Suprapubic skin (tissue), 4 donors: ENCODE measurements at regions not wholly inside any gene's neighbourhood (a gene's known extent, or its start where the extent isn't known, plus 50 kb on each side); places are given as distances from the start of the nearest gene placed in this dataset.

Source experiments
- DNase-seq, 2 donors: peaks; one replicate each; pipeline ENCODE4 v3.0.0-alpha.2; 2019; ENCODE audit warnings: low spot score in 2 of 2
- H3K27ac ChIP-seq: fragments of 200-600 bp; sonication (generic); one replicate; pipeline ENCODE4 v1.5.1; 2019
- H3K27me3 ChIP-seq: fragments of 200-600 bp; sonication (generic); one replicate; pipeline ENCODE4 v1.5.1; 2019
- H3K36me3 ChIP-seq: fragments of 200-600 bp; sonication (generic); one replicate; pipeline ENCODE4 v1.5.1; 2019
- H3K4me1 ChIP-seq: fragments of 200-600 bp; sonication (generic); one replicate; pipeline ENCODE4 v1.5.1; 2019
- H3K4me3 ChIP-seq: fragments of 200-600 bp; sonication (generic); one replicate; pipeline ENCODE4 v1.5.1; 2019; ENCODE audit warnings: mild to moderate bottlenecking
- H3K9me3 ChIP-seq: fragments of 200-600 bp; sonication (generic); one replicate; pipeline ENCODE4 v1.5.1; 2019
- EP300 ChIP-seq: sonication (generic); formaldehyde crosslinking; IDR thresholded peaks from one replicate; pipeline ENCODE4 v1.6.1; 2017; ENCODE audit warnings: antibody characterized with exemption
- POLR2A ChIP-seq, 2 donors: fragments of 450-650 bp; IDR thresholded peaks; one replicate each; pipeline ENCODE4 v1.6.1; 2017; ENCODE audit warnings: antibody characterized with exemption in 2 of 2, mild to moderate bottlenecking in 2 of 2, moderate library complexity in 2 of 2
- POLR2AphosphoS5 ChIP-seq, 3 donors: sonication (generic); formaldehyde crosslinking; IDR thresholded peaks; one replicate each; pipeline ENCODE4 v1.6.1; 2017; ENCODE audit warnings: antibody characterized with exemption in 3 of 3
- WGBS: methylation state at CpG from one replicate; pipeline ENCODE4 v1.1.5; 2018; 5-methylcytosine and 5-hydroxymethylcytosine counted together
- TF ChIP-seq, protein P1 (sequence below), 2 donors: fragments of 200-600 bp in 1 of 2; fragments of 450-650 bp in 1 of 2; sonication (generic) in 1 of 2; IDR thresholded peaks; one replicate each; pipeline ENCODE4 v1.5.1; 2016 to 2019; ENCODE audit warnings: antibody characterized with exemption in 2 of 2, mild to moderate bottlenecking in 1 of 2, moderate library complexity in 1 of 2

DNA sequence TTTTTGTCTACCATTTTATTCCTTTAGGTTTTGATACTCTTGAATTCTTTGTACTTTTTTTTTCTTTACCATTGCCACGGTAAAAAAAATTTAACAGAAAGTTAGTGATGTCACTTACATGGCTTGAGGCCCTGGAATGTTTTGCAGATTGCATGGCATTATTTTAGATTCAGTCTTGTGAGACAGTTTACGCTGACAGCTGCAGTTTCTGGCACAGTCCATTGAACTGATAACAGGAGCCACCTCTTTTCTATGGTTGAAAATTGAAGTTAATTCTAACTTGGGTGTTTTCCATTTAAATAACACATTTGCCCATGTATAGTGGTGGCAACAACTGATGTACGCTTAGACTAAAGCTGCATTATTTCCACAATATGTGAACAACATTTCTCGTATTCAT is 1028.5 kb downstream of the CDH18 start:
- TF ChIP-seq POLR2AphosphoS5 (IDR thresholded peaks at IDR 0.05) (no peak), POLR2A (IDR thresholded peaks at IDR 0.05) (no peak), EP300 (no peak)
- TF ChIP-seq, protein P1, sequence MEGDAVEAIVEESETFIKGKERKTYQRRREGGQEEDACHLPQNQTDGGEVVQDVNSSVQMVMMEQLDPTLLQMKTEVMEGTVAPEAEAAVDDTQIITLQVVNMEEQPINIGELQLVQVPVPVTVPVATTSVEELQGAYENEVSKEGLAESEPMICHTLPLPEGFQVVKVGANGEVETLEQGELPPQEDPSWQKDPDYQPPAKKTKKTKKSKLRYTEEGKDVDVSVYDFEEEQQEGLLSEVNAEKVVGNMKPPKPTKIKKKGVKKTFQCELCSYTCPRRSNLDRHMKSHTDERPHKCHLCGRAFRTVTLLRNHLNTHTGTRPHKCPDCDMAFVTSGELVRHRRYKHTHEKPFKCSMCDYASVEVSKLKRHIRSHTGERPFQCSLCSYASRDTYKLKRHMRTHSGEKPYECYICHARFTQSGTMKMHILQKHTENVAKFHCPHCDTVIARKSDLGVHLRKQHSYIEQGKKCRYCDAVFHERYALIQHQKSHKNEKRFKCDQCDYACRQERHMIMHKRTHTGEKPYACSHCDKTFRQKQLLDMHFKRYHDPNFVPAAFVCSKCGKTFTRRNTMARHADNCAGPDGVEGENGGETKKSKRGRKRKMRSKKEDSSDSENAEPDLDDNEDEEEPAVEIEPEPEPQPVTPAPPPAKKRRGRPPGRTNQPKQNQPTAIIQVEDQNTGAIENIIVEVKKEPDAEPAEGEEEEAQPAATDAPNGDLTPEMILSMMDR (IDR thresholded peaks at IDR 0.05): no peak
- H3K36me3 ChIP-seq: no peaks in the 10 kb centered on the region
- H3K9me3 ChIP-seq: no peaks in the 10 kb centered on the region
- no peak overlapping the region for H3K27ac ChIP-seq
- WGBS: 50% methylated on average over 4 of the region's 4 CpGs
- DNase-seq: no peak
- H3K4me3 ChIP-seq: no peak overlapping the region
- H3K4me1 ChIP-seq: no peaks in the 10 kb centered on the region
- no peaks in the 10 kb centered on the region for H3K27me3 ChIP-seq

GRCh38 chr5:18961234-18961633 is 1026.8 kb downstream of the CDH18 start:
- TF ChIP-seq EP300: no peak
- H3K4me3 ChIP-seq: no peak overlapping the region
- no peak overlapping the region for H3K27ac ChIP-seq
- no peaks in the 10 kb centered on the region for H3K9me3 ChIP-seq
- no peaks in the 10 kb centered on the region for H3K4me1 ChIP-seq
- H3K27me3 ChIP-seq: no peaks in the 10 kb centered on the region
- no peaks in the 10 kb centered on the region for H3K36me3 ChIP-seq
- 81% methylated on average over 3 of the region's 3 CpGs for WGBS
- no peak for DNase-seq

- no peaks in the 10 kb centered on the region for H3K4me1 ChIP-seq
- TF ChIP-seq POLR2AphosphoS5 (IDR thresholded peaks at IDR 0.05) (no peak), POLR2A (IDR thresholded peaks at IDR 0.05) (no peak), EP300 (no peak)
- TF ChIP-seq, protein P1 (IDR thresholded peaks at IDR 0.05): no peak
- no peaks in the 10 kb centered on the region for H3K9me3 ChIP-seq
- DNase-seq: no peak
- no peak overlapping the region for H3K4me3 ChIP-seq
- no peaks in the 10 kb centered on the region for H3K36me3 ChIP-seq
- no peaks in the 10 kb centered on the region for H3K27me3 ChIP-seq
- H3K27ac ChIP-seq: no peak overlapping the region
- WGBS: 81% methylated on average over 3 of the region's 3 CpGs
Measured at GRCh38 chr5:18965893-18966292, 1022.1 kb downstream of the CDH18 start.

- Histone ChIP-seq H3K27me3 (no peaks in the 10 kb centered on the region), H3K27ac (no peak overlapping the region), H3K4me1 (no peaks in the 10 kb centered on the region), H3K36me3 (no peaks in the 10 kb centered on the region), H3K4me3 (no peak overlapping the region), H3K9me3 (no peaks in the 10 kb centered on the region)
- 98% methylated on average over 1 of the region's 1 CpG for WGBS
- TF ChIP-seq EP300 (no peak), POLR2AphosphoS5 (IDR thresholded peaks at IDR 0.05) (no peak), POLR2A (IDR thresholded peaks at IDR 0.05) (no peak)
- TF ChIP-seq, protein P1 (IDR thresholded peaks at IDR 0.05): no peak
- DNase-seq: no peak
Measured at GRCh38 chr5:18967637-18968036, 1020.4 kb downstream of the CDH18 start.

GRCh38 chr5:18968966-18969365 is 1019.0 kb downstream of the CDH18 start:
- TF ChIP-seq EP300 (no peak), POLR2A (IDR thresholded peaks at IDR 0.05) (no peak), POLR2AphosphoS5 (IDR thresholded peaks at IDR 0.05) (no peak)
- TF ChIP-seq, protein P1 (IDR thresholded peaks at IDR 0.05): no peak
- DNase-seq: no peak
- Histone ChIP-seq H3K27me3 (no peaks in the 10 kb centered on the region), H3K9me3 (no peaks in the 10 kb centered on the region), H3K4me1 (no peaks in the 10 kb centered on the region), H3K27ac (no peak overlapping the region), H3K4me3 (no peak overlapping the region), H3K36me3 (no peaks in the 10 kb centered on the region)
- 78% methylated on average over 6 of the region's 6 CpGs for WGBS

DNA sequence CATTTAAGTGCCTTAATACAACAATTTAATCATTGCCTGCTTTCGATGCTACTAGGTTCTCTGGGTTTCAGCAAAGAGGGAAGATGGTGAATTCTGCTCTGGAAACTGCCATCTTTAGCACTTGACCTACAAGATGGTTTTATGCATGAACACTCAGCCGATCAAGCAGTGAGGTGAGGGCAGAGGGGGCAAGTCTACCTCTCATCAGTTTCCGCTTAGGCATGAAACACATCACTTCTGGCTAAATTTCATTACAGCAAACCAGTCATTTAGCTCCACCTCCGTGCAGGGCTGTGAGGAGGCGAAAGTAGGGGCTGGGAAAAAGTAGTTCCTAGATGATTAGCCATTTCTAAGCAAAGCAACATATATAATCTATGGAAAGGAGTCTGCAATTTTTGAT is 1018.0 kb downstream of the CDH18 start:
- no peak for DNase-seq
- H3K27ac ChIP-seq: no peak overlapping the region
- H3K36me3 ChIP-seq: no peaks in the 10 kb centered on the region
- no peaks in the 10 kb centered on the region for H3K4me1 ChIP-seq
- TF ChIP-seq POLR2A (IDR thresholded peaks at IDR 0.05) (no peak), POLR2AphosphoS5 (IDR thresholded peaks at IDR 0.05) (no peak), EP300 (no peak)
- TF ChIP-seq, protein P1 (IDR thresholded peaks at IDR 0.05): no peak
- no peaks in the 10 kb centered on the region for H3K27me3 ChIP-seq
- WGBS: 96% methylated on average over 5 of the region's 5 CpGs
- no peak overlapping the region for H3K4me3 ChIP-seq
- no peaks in the 10 kb centered on the region for H3K9me3 ChIP-seq
